ENCODE measurements at regions not wholly inside any gene's neighbourhood (a gene's known extent, or its start where the extent isn't known, plus 50 kb on each side); places are given as distances from the start of the nearest gene placed in this dataset.

DNA sequence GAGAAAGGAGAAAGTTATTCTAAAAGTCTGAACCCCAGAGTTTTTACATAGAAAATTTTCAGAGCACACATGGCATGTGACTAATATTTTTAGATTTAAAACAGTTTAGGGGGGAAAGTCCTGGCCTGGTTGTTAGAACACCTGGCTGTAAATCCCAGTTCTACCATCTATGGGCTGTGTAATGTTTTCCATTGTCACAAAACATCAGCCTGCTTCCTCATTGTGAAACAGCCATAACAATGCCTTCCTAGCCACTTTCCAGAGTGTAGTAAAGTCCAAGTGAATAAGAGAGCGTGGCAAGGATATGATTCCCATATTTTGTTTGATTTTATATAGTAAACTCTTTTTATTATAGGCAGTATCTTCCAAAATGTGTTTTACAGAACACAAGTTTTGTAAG is 310.0 kb upstream of the DCN start:
- TF ChIP-seq, protein P1, sequence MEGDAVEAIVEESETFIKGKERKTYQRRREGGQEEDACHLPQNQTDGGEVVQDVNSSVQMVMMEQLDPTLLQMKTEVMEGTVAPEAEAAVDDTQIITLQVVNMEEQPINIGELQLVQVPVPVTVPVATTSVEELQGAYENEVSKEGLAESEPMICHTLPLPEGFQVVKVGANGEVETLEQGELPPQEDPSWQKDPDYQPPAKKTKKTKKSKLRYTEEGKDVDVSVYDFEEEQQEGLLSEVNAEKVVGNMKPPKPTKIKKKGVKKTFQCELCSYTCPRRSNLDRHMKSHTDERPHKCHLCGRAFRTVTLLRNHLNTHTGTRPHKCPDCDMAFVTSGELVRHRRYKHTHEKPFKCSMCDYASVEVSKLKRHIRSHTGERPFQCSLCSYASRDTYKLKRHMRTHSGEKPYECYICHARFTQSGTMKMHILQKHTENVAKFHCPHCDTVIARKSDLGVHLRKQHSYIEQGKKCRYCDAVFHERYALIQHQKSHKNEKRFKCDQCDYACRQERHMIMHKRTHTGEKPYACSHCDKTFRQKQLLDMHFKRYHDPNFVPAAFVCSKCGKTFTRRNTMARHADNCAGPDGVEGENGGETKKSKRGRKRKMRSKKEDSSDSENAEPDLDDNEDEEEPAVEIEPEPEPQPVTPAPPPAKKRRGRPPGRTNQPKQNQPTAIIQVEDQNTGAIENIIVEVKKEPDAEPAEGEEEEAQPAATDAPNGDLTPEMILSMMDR (IDR thresholded peaks at IDR 0.05; ENCODE audit: poor library complexity), result no peak
- no peak for TF ChIP-seq EZH2 (IDR thresholded peaks at IDR 0.05; ENCODE audit: borderline replicate concordance)

Data from hepatocyte (in vitro differentiated cells).